ENCODE measurements at regions not wholly inside any gene's neighbourhood (a gene's known extent, or its start where the extent isn't known, plus 50 kb on each side); places are given as distances from the start of the nearest gene placed in this dataset.

DNA sequence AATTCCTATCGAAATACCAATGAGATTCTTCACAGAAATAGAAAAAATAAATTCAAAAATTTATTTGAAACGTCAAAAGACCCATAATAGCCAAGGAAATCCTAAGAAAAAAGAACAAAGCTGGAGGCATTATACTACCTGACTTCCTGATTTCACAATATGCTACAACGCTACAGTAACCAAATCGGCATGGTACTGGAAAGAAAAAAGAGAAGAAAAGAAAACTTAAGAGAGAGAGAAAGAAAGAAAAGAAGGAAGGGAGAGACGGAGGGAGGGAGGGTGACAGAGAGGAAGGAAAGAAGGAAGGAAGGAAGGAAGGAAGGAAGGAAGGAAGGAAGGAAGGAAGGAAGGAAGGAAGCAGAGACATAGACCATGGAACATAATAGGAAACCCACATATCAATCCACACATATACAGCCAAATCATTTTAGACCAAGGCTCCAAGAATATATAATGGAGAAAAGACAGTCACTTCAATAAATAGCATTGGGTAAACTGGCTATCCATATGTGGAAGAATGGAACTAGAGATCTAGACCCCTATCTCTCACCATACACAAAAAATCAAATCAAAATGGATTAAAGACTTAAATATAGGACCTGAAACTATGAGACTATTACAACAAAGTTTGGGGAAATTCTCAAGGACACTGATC, 118.6 kb upstream of the CNTN4 start:
- H3K4me3 ChIP-seq (ENCODE audit: low read depth, low read length) = no peak overlapping the region
- TF ChIP-seq, protein P1, sequence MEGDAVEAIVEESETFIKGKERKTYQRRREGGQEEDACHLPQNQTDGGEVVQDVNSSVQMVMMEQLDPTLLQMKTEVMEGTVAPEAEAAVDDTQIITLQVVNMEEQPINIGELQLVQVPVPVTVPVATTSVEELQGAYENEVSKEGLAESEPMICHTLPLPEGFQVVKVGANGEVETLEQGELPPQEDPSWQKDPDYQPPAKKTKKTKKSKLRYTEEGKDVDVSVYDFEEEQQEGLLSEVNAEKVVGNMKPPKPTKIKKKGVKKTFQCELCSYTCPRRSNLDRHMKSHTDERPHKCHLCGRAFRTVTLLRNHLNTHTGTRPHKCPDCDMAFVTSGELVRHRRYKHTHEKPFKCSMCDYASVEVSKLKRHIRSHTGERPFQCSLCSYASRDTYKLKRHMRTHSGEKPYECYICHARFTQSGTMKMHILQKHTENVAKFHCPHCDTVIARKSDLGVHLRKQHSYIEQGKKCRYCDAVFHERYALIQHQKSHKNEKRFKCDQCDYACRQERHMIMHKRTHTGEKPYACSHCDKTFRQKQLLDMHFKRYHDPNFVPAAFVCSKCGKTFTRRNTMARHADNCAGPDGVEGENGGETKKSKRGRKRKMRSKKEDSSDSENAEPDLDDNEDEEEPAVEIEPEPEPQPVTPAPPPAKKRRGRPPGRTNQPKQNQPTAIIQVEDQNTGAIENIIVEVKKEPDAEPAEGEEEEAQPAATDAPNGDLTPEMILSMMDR (IDR thresholded peaks at IDR 0.05; ENCODE audit: insufficient read depth, low read depth, low read length) = no peak
- no peak for DNase-seq (ENCODE audit: low read depth)

DNA sequence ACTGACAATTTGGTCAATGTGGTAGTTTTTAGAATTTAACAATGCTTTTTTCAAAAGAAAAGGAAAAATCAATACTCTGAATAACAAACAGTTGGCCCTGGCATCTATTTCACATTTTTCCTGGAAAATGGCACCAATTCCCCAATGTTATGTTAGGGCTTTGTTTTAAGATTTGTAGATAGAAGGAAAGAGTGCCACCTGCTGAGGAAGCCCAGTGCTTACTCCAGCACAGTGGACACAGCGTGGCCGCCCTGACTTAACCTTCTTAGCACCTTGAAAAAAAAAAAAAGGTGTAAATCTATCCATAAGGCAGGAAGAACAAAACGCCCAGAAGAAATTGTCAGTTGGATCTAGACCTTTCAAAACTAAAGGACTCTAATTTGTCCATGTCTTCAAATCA, 110.7 kb upstream of the CNTN4 start:
- no peak overlapping the region for H3K4me3 ChIP-seq (ENCODE audit: low read depth, low read length)
- DNase-seq (ENCODE audit: low read depth) = no peak
- TF ChIP-seq, protein P1 (IDR thresholded peaks at IDR 0.05; ENCODE audit: insufficient read depth, low read depth, low read length) = no peak

GRCh38 chr3:1998739-1999138, 99.9 kb upstream of the CNTN4 start:
- TF ChIP-seq, protein P1 (IDR thresholded peaks at IDR 0.05; ENCODE audit: insufficient read depth, low read depth, low read length) = no peak
- no peak overlapping the region for H3K4me3 ChIP-seq (ENCODE audit: low read depth, low read length)

DNA sequence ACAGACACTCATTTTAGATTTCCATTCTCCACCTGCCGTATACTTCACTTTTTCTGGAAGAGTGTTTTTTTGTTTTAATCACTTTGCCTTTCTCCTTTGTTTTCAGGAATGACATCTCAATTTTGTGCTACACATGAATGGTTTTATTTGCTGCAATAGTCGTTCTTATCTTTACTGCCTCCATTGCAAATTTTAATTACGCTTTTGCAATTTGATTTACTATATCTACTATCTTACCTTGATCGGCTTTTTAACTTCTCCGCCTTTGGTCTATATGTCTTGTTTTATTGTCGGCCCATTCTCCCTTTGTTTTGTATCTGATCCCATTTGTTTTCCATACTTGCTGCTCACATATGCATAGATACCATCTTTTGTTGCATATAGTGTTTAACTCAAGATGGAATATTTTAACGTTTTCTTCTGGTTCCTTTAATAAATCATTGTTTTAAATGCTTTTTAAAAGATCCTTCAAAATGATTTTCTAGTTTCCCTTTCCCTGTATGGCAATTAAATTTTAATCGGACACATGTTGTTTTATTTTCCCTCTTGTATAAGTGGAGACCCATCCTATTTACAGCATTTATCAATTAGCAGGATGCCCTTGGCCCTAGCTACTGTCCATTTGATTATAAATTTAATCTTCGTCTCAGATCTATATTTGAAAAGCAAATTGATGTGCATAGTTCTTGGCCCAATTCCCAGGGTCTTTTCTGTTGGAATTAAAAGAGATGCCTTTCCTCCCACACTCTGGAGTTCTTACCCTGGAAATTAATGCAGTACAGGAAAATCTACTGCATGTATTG, 97.2 kb upstream of the CNTN4 start:
- TF ChIP-seq, protein P1 (IDR thresholded peaks at IDR 0.05; ENCODE audit: insufficient read depth, low read depth, low read length) = no peak
- no peak for DNase-seq (ENCODE audit: low read depth)

More at GRCh38 chr3:1998739-1999138, 99.9 kb upstream of the CNTN4 start:
- DNase-seq (ENCODE audit: low read depth) = no peak

GRCh38 chr3:2023959-2024358, 74.7 kb upstream of the CNTN4 start:
- DNase-seq (ENCODE audit: low read depth) = no peak
- no peak overlapping the region for H3K4me3 ChIP-seq (ENCODE audit: low read depth, low read length)
- TF ChIP-seq, protein P1 (IDR thresholded peaks at IDR 0.05; ENCODE audit: insufficient read depth, low read depth, low read length) = no peak

More for the DNA sequence above, 97.2 kb upstream of the CNTN4 start:
- no peak overlapping the region for H3K4me3 ChIP-seq (ENCODE audit: low read depth, low read length)

GRCh38 chr3:2024713-2025112, 74.0 kb upstream of the CNTN4 start:
- DNase-seq (ENCODE audit: low read depth) = no peak
- no peak overlapping the region for H3K4me3 ChIP-seq (ENCODE audit: low read depth, low read length)
- TF ChIP-seq, protein P1 (IDR thresholded peaks at IDR 0.05; ENCODE audit: insufficient read depth, low read depth, low read length) = no peak
